Activated CD8-positive, alpha-beta T cell treated with anti-CD3 and anti-CD28 coated beads for 36 hours (primary cell): ENCODE measurements at regions not wholly inside any gene's neighbourhood (a gene's known extent, or its start where the extent isn't known, plus 50 kb on each side); places are given as distances from the start of the nearest gene placed in this dataset.

Experiments
- ATAC-seq: fragments of 200-7000 bp; cut with Tn5 transposase; one replicate; pipeline ENCODE4 v1.10.0; 2021; ENCODE audit warnings: mild to moderate bottlenecking, moderate library complexity
- CTCF ChIA-PET: fragments of 350-600 bp; sonication (Branson Sonifier 250); formaldehyde crosslinking; loops from one replicate; lab custom pipeline; 2021; ENCODE audit warnings: antibody characterized with exemption; lab: Charles Lee
- POLR2A ChIA-PET: fragments of 350-600 bp; sonication (Branson Sonifier 250); formaldehyde crosslinking; loops from one replicate; lab custom pipeline; 2021; ENCODE audit warnings: antibody characterized with exemption; lab: Charles Lee
- DNase-seq: peaks from one replicate; pipeline ENCODE4 v3.0.0-alpha.2; 2020
- H3K27ac Mint-ChIP-seq: one replicate; pipeline ENCODE4 v1.8.0; 2021; ENCODE audit warnings: mild to moderate bottlenecking, mixed read lengths
- H3K27me3 Mint-ChIP-seq: one replicate; pipeline ENCODE4 v1.8.0; 2021; ENCODE audit warnings: mixed read lengths
- H3K36me3 Mint-ChIP-seq: one replicate; pipeline ENCODE4 v1.8.0; 2021; ENCODE audit warnings: low read depth, mixed read lengths
- H3K4me1 Mint-ChIP-seq: one replicate; pipeline ENCODE4 v1.8.0; 2021; ENCODE audit warnings: low read depth, mixed read lengths
- H3K4me3 Mint-ChIP-seq: one replicate; pipeline ENCODE4 v1.8.0; 2021; ENCODE audit warnings: mild to moderate bottlenecking, moderate library complexity, mixed read lengths
- H3K9me3 Mint-ChIP-seq: one replicate; pipeline ENCODE4 v1.8.0; 2021; ENCODE audit warnings: mixed read lengths
- intact Hi-C: fragments of 100-400 bp; cut with micrococcal nuclease; formaldehyde crosslinking; loops from one replicate; pipeline ENCODE4 v1.10.0; 2022
- TF ChIP-seq, protein P1 (sequence below): fragments of 200-600 bp; IDR thresholded peaks from one replicate; pipeline ENCODE4 v1.8.0; 2022; ENCODE audit warnings: antibody characterized with exemption, mild to moderate bottlenecking

DNA sequence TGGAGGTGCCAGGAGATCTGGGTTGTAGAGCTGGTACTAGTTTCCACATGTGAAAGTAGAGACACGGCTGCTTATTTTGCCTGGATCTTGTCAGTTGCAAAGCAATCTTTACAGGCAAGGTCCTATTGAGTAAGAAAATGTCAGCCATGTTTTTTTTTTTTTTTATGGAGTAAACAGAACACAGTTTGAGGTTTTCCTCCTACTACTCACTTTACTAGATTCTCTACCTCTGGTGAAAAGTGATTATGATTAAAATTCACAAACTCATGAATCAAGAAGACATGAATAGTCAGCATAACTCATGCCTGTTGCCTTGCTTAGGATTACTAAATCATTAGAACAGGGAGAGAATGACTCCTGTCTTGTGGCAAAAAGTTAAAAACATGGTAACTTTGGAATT, 70.1 kb upstream of the PNPT1 start:
- POLR2A ChIA-PET: no interaction called here

DNA sequence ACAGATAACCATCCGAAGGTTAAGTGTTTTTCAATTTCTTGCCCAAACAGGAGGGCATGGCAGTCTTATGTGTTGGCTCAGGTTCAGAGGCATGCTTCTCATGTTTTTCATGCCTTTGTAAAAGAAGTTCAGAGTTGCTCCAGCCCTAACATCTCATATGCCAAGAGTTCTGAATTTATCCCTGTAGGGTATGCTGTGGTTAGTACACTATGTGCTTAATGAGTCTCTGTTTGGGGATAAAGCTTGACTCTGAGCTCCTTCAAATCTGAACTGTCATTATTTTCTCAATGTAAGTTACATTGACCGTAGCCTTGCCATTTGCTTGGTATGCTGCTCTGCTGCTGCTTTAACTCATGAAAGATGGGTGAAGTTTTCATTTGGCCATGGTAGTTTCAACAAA, 67.9 kb upstream of the PNPT1 start:
- TF ChIP-seq, protein P1, sequence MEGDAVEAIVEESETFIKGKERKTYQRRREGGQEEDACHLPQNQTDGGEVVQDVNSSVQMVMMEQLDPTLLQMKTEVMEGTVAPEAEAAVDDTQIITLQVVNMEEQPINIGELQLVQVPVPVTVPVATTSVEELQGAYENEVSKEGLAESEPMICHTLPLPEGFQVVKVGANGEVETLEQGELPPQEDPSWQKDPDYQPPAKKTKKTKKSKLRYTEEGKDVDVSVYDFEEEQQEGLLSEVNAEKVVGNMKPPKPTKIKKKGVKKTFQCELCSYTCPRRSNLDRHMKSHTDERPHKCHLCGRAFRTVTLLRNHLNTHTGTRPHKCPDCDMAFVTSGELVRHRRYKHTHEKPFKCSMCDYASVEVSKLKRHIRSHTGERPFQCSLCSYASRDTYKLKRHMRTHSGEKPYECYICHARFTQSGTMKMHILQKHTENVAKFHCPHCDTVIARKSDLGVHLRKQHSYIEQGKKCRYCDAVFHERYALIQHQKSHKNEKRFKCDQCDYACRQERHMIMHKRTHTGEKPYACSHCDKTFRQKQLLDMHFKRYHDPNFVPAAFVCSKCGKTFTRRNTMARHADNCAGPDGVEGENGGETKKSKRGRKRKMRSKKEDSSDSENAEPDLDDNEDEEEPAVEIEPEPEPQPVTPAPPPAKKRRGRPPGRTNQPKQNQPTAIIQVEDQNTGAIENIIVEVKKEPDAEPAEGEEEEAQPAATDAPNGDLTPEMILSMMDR: no peak
- H3K27ac Mint-ChIP-seq: no peak overlapping the region
- intact Hi-C loops: no loop called here
- DNase-seq: no peak
- no peaks in the 10 kb centered on the region for H3K4me1 Mint-ChIP-seq
- POLR2A ChIA-PET: no interaction called here
- no peak overlapping the region for H3K4me3 Mint-ChIP-seq
- H3K9me3 Mint-ChIP-seq: no peaks in the 10 kb centered on the region
- peaks cover 13% of the 10 kb centered on the region for H3K27me3 Mint-ChIP-seq
- H3K36me3 Mint-ChIP-seq: no peaks in the 10 kb centered on the region
- no peak for ATAC-seq
- CTCF ChIA-PET: no interaction called here

More for the DNA sequence above, 70.1 kb upstream of the PNPT1 start:
- H3K4me3 Mint-ChIP-seq: no peak overlapping the region
- no peaks in the 10 kb centered on the region for H3K36me3 Mint-ChIP-seq
- H3K27ac Mint-ChIP-seq: no peak overlapping the region
- no peaks in the 10 kb centered on the region for H3K9me3 Mint-ChIP-seq
- CTCF ChIA-PET: no interaction called here
- ATAC-seq (no peak), DNase-seq (no peak)
- intact Hi-C loops: no loop called here
- TF ChIP-seq, protein P1: no peak
- H3K27me3 Mint-ChIP-seq: peaks cover 15% of the 10 kb centered on the region
- no peaks in the 10 kb centered on the region for H3K4me1 Mint-ChIP-seq

DNA sequence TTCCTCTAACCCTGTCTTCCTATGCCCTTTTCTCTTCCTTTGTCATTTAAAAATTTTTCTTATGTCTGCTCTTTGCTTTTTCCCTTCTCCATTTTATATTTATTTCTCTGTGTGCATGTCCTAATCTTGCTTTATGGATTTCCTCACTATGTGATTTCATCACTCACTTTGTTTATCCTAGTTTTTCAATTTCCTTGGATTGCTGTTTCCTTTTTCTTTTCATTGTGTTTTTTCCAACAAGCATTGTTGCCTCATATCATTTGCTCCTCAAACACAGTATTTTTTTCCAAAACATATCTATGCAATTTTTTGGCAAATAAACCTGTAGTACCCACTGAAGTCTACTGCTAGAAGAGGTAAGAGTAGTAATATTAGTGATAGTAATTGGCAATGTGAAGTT, 67.4 kb upstream of the PNPT1 start:
- no peaks in the 10 kb centered on the region for H3K4me1 Mint-ChIP-seq

DNA sequence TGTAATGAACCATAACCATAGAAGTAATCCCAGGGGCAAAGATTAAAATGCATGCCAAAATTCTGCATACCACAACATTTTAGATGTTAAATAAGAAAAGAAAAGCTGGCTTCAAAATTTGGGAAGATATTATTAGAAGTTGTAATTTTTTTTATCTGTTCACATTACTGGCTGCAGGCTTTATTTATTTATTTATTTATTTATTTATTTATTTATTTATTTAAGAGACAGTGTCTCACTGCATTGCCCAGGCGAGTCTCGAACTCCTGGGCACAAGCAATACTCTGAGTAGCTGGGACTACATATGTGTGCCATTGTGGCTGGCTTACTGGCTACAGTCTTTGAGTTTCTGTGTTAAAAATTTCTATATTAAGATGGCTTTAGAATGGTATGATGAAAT, 66.5 kb upstream of the PNPT1 start:
- Mint-ChIP-seq H3K36me3 (no peaks in the 10 kb centered on the region), H3K27ac (no peak overlapping the region), H3K9me3 (no peaks in the 10 kb centered on the region), H3K4me1 (no peaks in the 10 kb centered on the region), H3K4me3 (no peak overlapping the region), H3K27me3 (peaks cover 13% of the 10 kb centered on the region)
- ATAC-seq (no peak), DNase-seq (no peak)
- CTCF ChIA-PET: no interaction called here
- POLR2A ChIA-PET: no interaction called here
- TF ChIP-seq, protein P1: no peak
- intact Hi-C loops: no loop called here

More for the DNA sequence above, 67.4 kb upstream of the PNPT1 start:
- peaks cover 13% of the 10 kb centered on the region for H3K27me3 Mint-ChIP-seq
- no peak for ATAC-seq
- DNase-seq: no peak
- intact Hi-C loops: no loop called here
- CTCF ChIA-PET: no interaction called here
- H3K27ac Mint-ChIP-seq: no peak overlapping the region
- POLR2A ChIA-PET: no interaction called here
- no peaks in the 10 kb centered on the region for H3K9me3 Mint-ChIP-seq
- H3K4me3 Mint-ChIP-seq: no peak overlapping the region
- TF ChIP-seq, protein P1: no peak
- no peaks in the 10 kb centered on the region for H3K36me3 Mint-ChIP-seq

DNA sequence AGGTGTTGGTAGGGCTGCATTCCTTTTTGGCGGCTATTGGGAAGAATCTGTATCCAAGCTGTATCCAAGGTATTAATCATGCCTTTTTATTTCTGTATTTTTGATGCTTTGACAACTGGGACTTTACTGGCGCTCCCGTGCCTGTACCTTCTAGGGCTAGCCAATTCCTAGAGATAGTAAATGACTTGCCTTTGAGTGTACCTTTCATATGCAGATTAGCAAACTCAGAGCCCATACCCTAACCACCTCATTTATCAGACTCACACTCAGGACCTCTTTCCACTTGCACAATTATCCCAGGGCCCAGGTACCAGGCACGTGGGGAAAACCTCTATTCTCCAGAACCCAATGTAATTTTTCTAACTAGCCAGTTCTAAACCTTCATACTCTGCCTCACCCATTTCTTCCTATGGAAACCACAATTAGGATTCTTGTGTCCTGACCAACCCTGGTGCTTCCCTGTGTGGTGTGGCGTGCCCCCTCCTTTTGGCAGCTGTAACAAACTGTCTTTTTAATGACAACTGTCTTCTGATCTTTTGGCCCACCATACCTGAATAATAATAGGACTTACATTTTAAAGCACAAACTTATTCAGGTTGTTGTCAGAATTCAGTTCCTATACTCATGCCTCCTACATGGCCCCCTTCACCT, 65.8 kb upstream of the PNPT1 start:
- no peak overlapping the region for H3K4me3 Mint-ChIP-seq
- H3K9me3 Mint-ChIP-seq: no peaks in the 10 kb centered on the region
- ChIA-PET POLR2A (no interaction called here), CTCF (interaction anchor here (1.1 kb wide), 1 partner anchor 13 kb away, joined by 3 read pairs; no protein-coding TSS in a partner anchor)
- peaks cover 13% of the 10 kb centered on the region for H3K27me3 Mint-ChIP-seq
- no peak overlapping the region for H3K27ac Mint-ChIP-seq
- ATAC-seq: no peak
- no peaks in the 10 kb centered on the region for H3K4me1 Mint-ChIP-seq
- DNase-seq: no peak
- TF ChIP-seq, protein P1: no peak
- H3K36me3 Mint-ChIP-seq: no peaks in the 10 kb centered on the region
- intact Hi-C loops: no loop called here
